OCI-M1 (cell line): ENCODE measurements at regions not wholly inside any gene's neighbourhood (a gene's known extent, or its start where the extent isn't known, plus 50 kb on each side); places are given as distances from the start of the nearest gene placed in this dataset.
"Not testable (repeated sequence)": the region's sequence is repeated elsewhere in the genome, so short reads cannot be mapped to it uniquely, and the experiment has no call there.

ENCODE experiments used
- DNase-seq: peaks from one replicate; lab custom pipeline; 2025; lab: John Stamatoyannopoulos, UW

DNA sequence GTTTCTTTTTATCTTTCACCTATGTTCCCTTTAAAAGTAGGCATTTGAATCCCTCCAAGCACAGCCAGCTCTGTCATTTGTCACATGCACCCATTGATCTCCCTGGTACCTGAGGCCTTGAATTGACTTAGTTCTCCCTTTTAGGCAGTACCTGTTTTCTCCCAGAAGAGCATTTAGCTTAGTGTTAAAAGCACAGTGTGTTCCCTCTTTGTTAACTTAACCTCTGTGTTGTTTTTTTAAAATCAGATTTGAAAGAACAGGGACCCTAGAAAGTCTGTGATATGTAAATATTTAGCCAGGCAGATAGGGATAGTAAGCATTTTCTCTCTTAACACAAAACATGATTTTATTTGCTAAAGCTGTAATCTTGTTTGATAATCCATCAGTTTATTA is 113.8 kb upstream of the SPATA31D4 start:
- no peak for DNase-seq

DNA sequence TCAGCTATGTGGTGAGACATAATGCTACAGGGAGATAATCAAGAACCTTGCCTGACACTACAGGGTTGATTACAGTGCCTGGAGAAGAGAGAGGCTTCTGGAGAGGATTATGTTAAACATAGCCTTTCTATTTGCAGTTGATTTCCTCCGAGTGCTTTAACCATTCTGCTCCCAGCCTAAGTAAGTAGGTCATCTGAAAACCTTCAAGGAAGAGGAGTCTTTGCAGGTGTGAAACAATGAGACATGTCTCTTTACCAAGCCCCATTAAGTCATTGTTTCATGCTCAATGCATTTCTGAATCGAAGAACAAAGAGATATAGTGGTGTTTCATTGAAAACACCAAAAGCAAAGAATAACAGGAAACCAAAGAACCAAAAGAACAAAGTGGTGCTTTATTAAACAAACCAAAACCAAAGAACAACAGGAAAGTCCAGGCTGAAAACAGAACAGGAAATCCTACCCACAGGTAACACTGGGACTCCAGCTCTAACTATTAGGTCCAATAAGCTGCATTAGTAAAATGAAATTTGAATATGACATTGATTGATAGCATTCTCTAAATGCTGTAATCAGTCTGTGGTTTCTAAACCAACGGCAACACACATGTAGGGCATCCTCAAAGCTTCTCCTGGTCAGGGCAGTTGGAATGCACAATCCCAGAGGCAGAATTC is 113.3 kb upstream of the SPATA31D4 start:
- peak; percentile 24 for DNase-seq

DNA sequence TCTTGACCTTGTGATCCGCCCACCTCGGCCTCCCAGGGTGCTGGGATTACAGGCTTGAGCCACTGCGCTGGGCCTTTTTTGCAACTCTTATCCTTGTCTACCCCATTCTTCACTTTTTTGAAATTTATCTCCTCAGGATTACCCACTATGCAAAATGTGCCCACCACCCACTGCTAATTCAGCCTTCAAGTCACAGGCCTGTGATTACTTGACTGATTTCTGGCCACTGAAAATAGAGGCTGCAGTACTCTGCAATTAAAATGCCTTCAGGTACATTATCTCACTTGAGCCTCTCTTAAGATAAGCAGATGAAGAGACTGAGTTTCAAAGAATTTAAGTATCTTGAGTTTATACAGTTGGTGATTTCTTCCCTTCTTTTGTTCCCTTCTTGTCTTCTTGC is 112.4 kb upstream of the SPATA31D4 start:
- DNase-seq: no peak

DNA sequence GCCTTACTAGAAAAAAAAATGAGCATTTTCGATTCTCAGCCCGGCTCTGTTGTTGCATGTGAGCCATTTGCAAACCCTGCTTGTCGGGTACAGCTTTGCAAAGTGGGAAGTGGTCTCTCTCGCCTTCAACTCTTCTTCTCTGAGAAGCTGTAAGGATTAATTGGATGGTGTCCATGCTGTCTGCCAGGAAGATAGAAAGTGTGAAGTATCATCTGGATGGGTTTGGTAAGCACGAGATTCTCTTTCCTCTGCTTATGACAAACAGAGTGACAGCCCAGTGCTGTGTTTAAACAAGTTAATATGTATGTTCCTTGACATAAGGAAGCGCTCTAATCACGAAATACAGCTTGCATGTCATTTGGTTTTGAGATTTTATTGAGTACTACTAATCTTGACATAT is 109.1 kb upstream of the SPATA31D4 start:
- DNase-seq: peak; percentile 13

DNA sequence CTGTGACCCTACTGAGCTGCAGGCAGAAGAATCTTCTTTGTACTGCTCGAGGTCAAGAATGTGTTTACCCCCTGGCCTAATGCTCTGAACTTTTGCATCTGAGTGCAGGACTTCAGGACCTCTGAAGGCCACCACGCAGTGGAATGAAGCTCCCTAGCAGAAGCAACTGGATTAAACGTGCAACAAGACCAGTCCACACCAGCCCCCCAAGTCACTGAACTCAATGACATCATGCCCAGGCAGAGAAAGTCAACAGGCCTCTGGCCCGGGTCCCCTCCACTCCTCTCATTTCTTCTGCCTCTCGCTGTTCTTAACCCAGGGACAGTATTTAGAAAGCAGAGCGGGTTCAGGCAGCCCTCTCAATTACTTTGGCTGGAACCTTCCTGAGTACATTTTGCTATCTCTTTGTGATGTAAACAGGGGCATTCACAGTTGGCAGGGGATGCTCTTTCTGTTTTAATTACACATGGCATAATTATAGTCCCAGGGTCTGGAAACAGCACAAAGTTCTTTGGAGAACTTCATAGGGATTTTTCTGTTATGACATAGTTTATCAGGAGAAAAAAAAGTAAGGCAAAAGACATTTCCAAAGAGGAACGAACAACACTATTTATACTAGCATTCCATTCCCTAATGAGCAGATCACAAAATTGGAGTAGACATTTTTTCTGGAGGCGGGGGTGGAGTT is 108.2 kb upstream of the SPATA31D4 start:
- no peak for DNase-seq

DNA sequence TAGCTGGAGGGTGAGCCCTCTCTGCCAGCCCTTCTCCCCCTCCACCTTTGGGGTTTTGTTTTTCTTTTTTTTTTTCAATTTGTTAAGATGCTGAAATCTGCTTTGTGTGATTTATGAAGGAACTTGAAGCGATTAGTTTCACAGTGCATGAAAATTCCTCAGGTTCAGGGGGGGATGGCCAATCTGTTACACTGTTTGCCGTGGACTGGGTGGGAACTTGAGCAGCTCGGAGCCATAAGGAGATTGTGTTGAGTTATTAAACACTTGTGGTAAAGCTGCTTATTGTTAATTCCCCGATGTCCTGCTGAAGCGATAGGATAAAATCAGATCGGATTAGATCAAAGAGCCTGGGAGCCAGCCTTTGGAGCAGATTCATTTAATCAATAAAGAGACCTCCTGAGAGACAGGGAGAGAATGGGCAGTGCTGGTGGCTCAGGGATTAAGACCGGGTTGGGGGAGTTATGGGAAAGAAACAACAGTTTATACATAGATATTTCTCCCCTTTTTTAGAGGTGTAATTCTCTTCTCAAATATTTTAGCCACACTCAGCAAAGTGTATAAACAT is 105.8 kb upstream of the SPATA31D4 start:
- DNase-seq: no peak

DNA sequence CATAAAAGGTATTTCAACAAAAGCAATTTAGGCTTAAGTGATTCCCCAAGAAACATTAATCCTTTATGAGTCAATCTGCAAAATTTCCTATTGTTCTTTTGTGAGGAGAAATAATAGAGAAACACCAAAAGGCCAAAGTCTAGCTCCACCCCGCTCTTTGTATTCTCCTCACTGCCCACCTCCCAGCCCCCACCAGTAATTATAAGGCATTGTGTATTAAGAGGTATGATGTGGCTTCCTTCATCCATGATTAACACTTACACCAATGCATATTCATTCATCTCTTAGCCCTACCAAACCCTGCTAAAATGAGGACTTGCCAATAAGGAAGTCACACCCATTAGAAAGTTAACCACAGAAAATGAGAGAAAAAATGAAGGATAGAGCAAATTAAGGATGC is 105.3 kb upstream of the SPATA31D4 start:
- DNase-seq: no peak

DNA sequence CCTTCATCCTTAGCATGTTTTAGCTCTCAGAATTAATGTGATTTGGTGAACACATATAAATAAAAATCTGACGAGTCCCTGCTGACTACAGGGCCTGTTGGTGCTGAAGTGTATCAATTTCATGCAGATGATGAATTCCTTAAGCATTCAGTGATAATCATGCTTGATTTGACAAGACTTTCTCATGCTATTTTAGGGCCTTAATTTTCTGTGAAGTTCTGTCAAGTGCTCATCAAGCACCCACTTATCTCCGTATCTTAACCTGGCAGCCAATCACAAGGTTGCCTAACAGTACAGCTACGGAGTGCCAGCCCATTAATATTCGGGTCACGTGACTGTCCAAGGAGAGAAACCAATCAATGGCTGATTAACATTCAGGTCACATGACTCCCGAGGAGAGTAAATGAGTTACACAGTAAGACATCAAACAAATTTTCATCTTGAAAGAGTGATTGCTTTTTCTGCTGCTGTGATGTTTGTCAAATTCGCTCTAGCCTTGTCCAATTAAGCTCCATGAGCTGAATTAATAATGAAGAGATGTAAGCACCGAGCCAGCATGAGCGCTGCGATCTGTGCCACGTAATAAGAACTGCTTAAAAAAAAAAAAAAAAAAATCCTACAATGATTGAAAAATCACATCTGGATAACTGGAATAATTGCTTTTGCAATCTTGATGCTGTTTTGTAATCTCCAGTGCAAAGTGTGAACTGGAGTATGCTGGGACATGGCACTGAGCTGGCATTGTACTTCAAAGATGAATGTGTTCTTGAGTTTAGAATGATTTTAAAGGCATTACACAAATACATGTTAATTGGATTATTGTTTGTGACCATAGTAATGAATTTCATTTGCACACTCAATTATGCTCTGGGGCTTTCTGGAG is 104.3 kb upstream of the SPATA31D4 start:
- no peak for DNase-seq

DNA sequence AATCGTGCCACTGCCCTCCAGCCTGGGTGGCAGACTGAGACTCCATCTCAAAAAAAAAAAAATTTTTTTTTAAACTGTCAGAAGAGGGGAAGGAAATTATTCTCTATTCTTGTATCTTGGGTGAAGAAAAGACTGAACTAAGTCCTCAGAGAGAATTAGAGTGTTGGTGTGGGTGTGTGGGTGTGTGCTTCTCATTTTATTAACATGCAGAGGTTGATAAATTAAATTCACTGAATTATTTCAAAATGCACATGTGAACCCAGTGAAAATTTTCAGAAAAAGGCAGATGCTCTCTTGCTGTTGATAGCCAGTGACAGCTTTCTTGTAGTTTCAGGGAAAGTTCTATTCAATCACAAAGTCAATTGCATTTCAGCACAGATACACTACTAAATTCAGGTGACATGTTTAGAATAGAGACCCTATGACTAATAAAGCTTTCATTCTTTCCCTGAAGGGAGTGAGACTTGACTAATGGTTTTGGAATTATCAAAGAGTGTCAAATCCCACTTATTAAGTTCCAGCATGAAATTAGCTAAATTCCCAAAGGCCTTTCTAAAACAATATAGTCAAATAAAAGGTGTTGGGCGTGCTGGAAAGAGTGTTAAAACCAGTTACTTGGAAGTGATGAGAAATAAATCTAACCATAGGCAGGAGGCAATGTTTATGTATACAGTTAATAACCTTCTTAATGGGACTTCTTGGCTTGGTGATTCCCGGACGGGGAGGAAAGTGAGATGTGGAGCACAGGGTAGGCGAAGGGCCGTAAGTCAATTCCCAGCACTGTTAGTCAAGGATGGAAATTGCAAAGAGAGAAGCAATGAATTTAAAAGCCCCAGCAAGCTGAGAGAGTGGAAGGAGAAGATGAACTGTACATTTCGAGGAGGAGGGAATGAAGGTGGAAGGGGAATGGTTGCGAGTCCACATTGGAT is 103.2 kb upstream of the SPATA31D4 start:
- no peak for DNase-seq

DNA sequence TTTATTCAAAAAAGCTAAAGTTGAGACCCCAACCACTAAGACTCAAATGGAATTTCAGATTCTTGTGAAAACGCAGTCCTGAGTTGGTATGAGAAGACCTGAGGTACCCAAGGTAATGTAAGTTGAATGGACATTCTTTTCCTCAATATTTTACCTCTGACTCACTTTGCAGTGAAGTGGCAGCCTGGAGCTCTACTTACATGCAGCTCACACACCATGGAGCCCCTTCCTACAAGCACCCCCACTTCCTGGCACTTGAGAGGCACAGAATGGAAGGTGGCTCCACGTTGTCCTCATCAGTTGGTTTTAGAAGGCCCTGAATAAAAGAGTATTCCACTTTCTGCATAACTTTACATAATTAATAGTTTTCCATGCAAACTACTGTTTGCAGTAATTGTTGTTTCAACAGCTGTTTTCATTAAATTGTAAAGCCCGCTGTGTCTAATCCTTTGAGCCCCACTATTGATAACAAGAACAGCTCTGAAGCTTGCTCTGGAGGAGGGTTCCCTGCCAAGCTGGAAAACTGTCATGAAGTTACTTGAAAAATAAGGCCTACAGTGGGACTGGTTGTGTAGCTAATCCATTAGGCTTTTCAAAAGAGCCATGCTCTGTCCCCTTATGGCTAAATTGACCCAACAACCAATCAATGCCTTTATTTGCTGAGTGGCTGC is 102.2 kb upstream of the SPATA31D4 start:
- no peak for DNase-seq

DNA sequence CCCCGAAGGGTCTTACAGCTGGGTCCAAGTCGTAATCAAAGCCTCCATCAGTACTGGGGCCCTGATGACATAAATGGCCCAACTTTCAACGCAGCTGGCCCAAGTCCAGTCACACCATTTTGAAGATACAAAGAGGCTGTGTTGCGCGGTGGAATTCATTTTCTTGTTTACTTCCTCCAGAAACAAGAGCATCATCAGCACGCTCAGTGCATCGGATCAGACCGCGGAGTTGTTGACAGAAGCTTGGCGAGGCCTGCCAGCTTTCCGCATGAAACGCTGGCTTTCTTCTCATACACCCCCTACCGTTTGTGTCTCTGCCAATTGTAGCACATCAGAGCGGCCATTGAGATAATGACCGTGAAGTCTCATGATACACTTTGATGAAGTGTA is 101.7 kb upstream of the SPATA31D4 start:
- DNase-seq: no peak

DNA sequence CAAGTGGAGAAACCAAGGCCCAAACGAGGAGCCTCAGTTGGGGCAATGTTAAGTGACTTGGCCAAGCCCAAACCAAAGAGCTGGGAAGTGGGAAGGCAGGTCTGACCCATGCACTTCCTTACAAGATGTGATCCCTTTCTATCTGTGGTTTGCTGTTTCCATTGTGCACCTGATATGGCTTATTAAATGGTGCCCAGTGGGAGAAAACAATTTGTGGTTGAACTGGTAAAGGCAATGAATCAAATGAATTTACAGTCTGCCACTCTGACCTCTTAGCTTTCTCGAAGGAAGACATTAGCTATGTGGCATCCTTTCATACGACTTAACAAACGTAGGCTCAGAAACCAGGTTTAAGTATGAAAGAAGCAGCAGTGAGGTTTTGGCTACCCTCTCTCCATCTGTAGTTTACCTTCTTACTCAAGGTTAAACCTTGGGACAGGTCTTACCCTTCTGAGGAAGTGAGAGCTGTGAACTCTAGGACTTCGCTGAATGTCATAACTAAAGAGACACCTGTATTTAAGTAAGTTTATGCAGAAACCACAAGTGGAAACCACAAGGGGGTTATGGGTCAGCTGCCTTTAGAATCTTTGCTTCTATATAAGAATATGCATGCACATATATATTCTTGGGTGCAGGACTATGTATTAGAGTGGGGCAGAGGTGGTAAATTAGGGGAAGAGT is 100.5 kb upstream of the SPATA31D4 start:
- DNase-seq: no peak

DNA sequence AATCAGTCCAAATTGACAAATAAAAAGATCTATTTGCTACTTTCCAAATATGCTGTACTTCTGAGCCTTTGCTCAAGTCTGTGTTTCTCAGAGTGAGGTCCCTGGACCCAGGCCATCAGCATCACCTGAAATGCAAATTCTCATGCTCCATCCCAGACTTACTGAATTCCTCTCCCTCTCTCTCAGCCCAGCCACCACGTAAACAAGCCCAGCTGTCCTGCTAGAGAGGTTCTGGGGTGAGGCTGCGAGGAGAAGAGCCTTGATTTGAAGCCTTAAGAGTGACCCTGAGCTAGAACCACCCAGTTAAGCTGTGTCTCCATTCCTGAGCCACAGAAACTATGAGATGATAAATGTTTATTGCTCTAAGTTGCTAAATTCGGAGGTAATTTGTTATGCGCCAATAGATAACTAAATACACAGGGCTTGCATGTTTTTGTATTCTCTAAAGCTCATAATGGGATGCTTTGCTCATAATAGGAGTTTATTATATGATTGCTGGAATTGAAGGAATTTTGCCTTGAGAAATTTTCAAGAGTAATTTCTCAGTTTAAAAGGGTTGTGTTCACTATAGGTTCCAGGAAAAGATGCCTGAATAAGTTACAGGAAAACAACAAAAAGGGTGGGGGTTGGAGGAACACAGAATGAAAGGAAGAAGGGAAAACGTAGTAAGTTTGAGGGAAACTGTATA is 98.9 kb upstream of the SPATA31D4 start:
- no peak for DNase-seq

DNA sequence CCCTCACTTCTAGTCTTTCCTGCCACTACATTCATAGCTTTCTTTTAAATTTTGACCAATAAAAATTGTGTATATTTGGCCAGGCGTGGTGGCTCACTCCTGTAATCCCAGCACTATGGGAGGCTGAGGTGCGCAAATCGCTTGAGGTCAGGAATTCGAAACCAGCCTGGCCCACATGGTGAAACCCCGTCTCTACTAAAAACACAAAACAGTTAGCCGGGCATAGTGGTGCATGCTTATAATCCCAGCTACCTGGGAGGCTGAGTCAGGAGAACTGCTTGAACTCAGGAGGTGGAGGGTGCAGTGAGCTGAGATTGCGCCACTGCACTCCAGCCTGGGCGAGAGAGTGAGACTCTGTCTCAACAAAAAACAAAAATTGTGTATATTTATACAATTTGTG is 97.8 kb upstream of the SPATA31D4 start:
- DNase-seq: not testable (repeated sequence)

DNA sequence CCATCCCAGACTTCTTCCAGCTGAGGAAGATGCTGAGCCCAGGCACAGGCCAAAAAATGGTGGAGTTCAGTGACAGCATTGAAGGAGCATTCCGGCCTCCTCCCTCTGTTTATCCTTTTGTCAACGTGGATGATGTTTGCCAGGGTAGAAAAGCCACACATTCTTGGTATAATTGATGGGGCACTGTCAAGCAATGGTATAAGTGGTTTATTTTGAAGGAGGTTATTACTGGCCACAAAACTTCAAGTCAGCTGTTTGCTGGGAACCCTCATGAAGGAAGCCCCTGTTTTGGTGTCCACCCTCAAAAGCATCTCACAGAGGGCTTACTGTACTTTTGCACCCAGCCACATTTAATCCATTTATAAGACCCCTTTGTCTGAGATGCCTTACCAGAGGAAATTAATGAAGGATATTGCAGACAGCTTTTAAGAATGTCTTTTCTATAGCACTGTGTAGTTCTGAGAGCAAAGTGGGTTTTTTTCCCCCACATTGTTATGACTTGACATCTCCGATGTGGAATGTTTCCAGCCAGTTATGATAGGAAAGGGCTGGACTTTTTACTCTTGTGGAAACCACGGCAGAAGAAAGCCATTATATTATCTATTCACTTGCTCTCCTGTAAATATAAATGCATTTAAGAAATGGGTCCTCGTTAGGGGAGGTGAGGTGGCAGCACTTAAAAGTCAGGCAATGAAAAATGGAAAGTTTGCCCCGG is 95.5 kb upstream of the SPATA31D4 start:
- DNase-seq: no peak

DNA sequence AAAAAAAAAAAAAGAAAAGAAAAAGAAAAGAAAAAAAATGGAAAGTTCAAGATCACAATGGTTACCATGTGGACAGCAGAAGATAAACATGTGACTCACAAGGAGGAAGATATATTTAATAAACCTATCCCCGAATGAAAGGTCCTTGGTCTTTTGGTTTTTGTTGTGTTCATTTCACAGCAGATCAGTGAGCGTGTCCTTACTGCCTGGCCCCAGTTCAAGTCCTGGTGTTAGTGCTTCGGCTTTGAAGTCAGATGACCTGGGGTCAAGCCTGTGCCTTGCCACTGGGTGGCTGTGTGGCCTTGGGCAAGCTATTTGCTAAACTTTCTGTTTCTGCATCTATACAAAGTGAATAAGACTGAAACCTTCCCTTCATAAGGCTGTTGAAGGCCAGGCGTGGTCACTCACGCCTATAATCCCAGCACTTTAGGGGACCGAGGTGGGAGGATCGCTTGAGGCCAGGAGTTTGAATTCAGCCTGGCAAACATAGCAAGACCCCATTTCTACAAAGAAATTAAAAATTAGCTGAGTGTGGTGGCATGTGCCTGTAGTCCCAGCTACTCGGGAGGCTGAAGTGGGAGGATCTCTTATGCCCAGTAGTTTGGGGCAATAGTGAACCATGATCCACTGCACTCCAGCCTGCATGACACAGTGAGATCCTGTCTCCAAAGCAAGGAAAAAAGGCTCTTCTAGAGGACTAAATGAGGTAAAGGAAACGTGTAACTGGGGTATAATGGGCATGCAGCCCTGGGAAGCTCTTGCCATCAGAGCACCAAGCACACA is 94.5 kb upstream of the SPATA31D4 start:
- DNase-seq: no peak

DNA sequence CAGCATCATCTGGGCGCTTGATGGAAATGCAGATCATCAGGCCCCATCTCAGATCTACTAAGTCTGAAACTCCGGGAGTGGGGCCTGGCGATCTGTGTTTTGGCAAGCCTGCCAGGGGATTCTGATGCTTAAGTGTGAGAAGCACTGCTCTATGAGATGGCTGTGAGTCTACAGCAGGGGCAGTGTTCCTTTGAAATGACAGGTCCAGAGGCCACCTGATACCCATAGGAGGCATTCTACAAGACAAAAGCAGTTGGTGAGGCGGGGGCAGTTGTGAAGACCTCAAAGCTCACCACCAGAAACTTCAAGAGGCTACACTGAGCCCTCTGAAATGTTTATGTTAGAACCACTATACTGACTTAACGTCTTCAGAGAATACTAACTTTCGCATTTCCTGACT is 86.9 kb upstream of the SPATA31D4 start:
- DNase-seq: no peak

DNA sequence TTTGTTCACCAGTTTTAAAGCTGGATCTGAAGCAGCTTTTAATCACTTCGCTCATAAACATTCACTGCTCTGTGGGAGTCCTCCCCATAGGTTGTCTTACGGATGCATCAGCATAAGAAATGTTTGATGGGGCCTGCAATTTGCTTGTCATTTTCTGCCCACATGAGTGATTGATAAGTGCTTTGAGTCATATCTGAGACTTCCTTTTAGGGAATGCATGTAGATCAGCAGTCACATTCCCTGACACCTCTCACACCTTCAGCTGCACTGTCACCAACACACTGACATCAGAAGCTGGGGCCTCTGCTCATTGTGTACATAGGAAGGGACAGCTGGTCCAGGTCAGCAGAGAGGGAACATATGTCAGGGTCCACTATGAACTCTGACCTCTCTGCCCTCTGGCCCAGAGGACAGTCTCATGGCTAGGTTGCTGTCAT is 84.1 kb upstream of the SPATA31D4 start:
- no peak for DNase-seq
